C4-2B (cell line): ENCODE measurements at regions not wholly inside any gene's neighbourhood (a gene's known extent, or its start where the extent isn't known, plus 50 kb on each side); places are given as distances from the start of the nearest gene placed in this dataset.

Experiments used
- H3K27ac ChIP-seq: fragments of 450-650 bp; 2 replicates; pipeline ENCODE4 v1.5.1; 2017
- ZFX ChIP-seq: fragments of 450-650 bp; IDR thresholded peaks from 2 replicates; pipeline ENCODE4 v1.6.1; 2017
- TF ChIP-seq, protein P1 (sequence below): fragments of 450-650 bp; conservative IDR thresholded peaks from 2 replicates; pipeline ENCODE4 v1.5.1; 2017; ENCODE audit warnings: mild to moderate bottlenecking

DNA sequence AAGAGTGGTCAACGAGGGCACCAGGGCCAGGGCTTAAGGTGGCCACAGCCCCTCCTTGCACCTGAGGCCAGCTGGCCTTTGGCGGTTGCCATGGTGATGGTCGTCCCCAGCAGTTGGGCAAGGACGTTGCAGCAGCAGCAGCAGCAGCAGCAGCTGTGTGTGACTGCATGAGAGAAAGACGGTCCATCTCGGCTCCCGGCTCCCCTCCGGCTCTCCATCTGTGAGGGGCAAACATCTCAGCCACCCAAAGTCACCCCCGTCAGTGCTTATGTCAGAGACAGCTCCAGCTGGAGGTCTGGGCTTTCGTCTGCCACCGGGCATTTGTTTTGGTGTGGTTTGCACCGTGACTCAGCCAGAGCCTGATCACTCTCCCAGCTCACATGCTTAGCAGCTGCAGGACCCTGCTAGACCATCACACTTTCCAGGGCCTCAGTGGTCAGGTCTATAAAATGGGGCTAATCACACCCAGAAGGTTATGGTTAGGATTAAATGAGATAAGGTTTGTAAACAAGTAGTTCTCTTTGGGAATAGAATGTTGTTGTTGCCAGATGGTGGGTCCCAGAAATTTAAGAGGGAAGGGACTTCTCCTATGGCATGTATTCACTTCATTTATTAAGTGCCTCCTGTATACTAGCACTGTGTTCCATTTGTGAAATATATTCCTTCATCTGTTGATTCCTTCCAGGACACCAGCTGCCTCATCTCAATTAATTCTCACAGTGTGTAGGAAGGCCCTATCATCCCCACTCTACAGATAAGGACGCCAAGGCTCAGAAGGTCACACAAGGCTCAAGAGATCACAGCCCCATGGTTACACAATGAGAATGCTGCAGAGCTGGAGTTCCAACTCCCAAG lies 212.6 kb upstream of the LHX5 start:
- TF ChIP-seq, protein P1, sequence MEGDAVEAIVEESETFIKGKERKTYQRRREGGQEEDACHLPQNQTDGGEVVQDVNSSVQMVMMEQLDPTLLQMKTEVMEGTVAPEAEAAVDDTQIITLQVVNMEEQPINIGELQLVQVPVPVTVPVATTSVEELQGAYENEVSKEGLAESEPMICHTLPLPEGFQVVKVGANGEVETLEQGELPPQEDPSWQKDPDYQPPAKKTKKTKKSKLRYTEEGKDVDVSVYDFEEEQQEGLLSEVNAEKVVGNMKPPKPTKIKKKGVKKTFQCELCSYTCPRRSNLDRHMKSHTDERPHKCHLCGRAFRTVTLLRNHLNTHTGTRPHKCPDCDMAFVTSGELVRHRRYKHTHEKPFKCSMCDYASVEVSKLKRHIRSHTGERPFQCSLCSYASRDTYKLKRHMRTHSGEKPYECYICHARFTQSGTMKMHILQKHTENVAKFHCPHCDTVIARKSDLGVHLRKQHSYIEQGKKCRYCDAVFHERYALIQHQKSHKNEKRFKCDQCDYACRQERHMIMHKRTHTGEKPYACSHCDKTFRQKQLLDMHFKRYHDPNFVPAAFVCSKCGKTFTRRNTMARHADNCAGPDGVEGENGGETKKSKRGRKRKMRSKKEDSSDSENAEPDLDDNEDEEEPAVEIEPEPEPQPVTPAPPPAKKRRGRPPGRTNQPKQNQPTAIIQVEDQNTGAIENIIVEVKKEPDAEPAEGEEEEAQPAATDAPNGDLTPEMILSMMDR: no peak
- TF ChIP-seq ZFX: no peak
- H3K27ac ChIP-seq: no peak overlapping the region

DNA sequence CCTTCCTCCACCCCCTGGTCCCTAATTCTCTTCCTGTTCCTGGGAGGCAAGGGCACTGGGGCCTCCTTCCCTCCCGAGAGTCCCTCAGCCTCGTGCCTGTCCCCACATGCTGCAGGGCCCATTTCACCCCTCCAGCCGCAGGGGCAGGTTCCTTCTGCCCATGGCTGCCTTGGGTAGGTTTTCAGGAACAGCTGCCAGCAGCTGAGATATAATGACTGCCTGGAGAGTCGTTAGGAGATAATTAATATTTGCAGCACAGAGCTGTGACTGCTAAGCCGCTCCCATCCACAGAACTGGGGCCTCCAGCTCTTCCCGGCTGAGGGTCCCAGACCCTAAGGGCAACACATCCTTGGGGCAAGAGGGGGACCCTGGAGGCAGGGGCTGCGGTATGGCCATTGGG lies 211.9 kb upstream of the LHX5 start:
- TF ChIP-seq, protein P1: no peak
- no peak for TF ChIP-seq ZFX
- H3K27ac ChIP-seq: no peak overlapping the region

DNA sequence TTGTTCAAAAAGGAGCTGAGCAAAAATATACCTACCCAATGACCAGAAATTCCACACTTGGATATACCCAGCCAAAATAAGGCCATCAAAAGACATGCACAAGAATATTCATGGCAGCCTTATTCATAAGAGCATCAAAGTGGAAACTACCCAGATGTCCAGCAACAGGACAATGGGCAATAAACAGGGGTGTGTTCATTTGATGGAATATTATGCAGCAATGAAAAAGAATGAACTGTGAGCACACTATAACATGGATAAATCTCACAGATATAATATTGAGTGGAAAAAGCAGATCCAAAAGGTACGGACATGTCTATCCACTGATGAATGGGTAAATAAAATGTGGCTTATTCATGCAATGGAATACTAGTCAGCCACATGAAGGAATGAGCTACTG lies 209.2 kb upstream of the LHX5 start:
- TF ChIP-seq, protein P1: no peak
- TF ChIP-seq ZFX: no peak

DNA sequence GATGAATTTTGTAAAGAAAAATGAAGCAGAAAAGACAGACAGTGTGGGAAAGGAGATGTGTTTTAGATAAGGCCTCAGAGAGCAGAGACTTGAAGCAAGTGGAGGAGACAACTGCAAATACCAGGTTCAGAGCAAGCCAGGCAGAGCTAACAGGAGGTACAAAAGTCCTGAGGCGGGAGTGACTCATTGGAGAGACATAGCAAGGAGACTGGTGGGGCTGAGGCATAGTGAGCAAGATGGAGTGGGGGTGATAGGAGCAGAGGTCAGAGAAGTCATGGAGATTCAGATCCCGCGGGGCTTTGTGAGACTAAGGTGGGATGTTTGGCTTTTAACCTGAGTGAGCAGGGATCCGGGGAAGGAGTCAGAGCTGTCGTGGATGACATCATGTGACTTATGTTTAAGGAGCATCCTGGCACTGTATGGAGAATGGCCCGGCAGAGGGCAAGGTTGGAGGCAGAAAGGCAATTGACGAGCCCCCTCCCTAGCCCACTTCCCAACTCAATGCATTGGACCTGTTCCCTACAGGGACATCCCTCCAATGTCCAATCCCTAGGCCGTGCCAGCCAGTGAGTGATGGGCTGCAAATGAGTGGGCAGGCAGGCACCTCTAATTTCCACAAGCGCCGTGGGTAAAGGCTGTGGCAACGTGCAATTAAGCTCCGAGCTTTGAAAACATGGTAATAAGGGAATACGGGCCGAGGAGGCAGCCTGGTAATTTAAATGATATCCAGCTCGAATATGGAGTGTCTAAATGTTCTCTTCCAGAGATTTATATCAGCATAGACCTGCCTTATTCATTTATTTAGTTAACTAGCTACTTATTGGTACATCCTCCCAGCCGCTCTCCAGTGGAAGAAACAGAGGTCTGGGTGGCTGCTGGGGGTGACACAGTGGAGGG lies 206.8 kb upstream of the LHX5 start:
- no peak for TF ChIP-seq ZFX
- TF ChIP-seq, protein P1: no peak
- H3K27ac ChIP-seq: no peak overlapping the region

More for the DNA sequence above, 209.2 kb upstream of the LHX5 start:
- no peak overlapping the region for H3K27ac ChIP-seq

DNA sequence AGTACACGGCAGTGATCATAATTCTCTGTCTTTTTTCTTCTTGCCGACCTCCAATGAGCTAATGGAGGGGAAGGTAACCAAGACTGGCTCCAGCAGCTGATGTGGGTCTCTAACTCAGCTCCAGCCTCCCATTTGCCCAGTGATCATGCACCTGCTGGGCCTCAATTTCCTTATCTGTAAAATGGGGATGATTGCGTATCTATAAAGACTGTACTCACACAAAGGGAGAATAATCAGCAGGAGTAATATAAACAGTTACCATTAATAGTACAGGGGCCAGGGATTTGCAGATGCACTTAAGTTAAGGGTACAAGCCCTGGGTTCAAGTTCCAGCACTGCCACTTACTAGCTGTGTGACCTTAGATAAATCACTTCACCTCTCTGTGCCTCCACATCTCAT lies 204.9 kb upstream of the LHX5 start:
- TF ChIP-seq, protein P1: no peak
- TF ChIP-seq ZFX: no peak
- no peak overlapping the region for H3K27ac ChIP-seq

DNA sequence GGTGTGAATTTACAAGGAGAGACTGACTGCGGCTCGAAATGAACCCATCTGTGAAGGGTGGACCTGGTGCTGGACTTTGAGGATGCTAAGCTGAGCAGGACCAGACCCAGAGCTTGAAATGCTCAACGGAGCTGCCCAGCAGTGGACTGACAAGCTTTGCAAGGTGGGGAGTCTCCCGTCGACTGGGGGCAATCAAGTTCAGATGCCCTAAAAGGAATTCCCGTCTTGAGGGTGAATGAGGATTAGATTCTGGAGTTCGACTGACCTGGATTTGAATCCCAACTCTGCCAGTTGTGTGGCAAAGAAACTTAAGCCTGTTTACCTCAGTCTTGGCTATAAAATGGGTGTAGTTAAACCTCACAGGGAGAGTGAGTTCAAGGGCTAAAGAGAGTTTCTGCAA lies 204.4 kb upstream of the LHX5 start:
- TF ChIP-seq ZFX: no peak
- TF ChIP-seq, protein P1: no peak
- H3K27ac ChIP-seq: no peak overlapping the region

DNA sequence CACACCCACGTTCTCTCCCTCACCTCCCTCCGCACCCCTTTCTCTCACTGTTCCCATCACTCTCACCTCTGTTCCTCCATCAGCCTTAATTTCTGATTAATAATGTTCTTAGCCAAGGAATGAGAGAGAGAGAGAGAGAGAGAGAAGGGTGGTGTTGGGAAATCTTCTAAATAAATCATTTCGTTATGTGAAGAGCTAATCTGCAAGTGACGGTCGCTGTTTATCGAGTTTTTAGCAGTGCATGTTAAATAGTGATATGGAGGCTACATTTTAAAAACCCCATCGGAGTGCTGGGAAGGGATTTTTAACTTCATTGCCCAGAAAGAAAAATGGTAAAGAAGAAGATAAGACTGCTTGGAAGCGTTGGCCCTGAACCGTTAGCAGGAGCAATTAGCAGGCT lies 203.3 kb upstream of the LHX5 start:
- no peak for TF ChIP-seq ZFX
- TF ChIP-seq, protein P1: no peak

More for the DNA sequence above, 203.3 kb upstream of the LHX5 start:
- no peak overlapping the region for H3K27ac ChIP-seq
